Stimulated activated CD4-positive, alpha-beta T cell treated with anti-CD3 and anti-CD28 coated beads, Interleukin-2, amount 100 ng/mL, for 4 hours (primary cell): ENCODE measurements at regions not wholly inside any gene's neighbourhood (a gene's known extent, or its start where the extent isn't known, plus 50 kb on each side); places are given as distances from the start of the nearest gene placed in this dataset.
"Not testable (repeated sequence)": the region's sequence is repeated elsewhere in the genome, so short reads cannot be mapped to it uniquely, and the experiment has no call there.

ENCODE experiments used
- DNase-seq: peaks from one replicate; pipeline ENCODE4 v3.0.0-alpha.2; 2020; ENCODE audit warnings: low read depth

GRCh38 chr6:144653885-144654505, 368.9 kb downstream of the UTRN start:
- no peak for DNase-seq

GRCh38 chr6:144654506-144654905, 369.4 kb downstream of the UTRN start:
- DNase-seq: no peak

GRCh38 chr6:144655376-144655775, 370.2 kb downstream of the UTRN start:
- no peak for DNase-seq

- no peak for DNase-seq
Observed at GRCh38 chr6:144657691-144658090, 372.6 kb downstream of the UTRN start.

GRCh38 chr6:144659202-144660182, 374.4 kb downstream of the UTRN start:
- DNase-seq: no peak

- no peak for DNase-seq
Observed at GRCh38 chr6:144660561-144661115, 375.5 kb downstream of the UTRN start.

- no peak for DNase-seq
Observed at GRCh38 chr6:144661116-144661806, 376.1 kb downstream of the UTRN start.

GRCh38 chr6:144662812-144663365, 377.8 kb downstream of the UTRN start:
- DNase-seq: no peak

- no peak for DNase-seq
Observed at GRCh38 chr6:144664281-144664680, 379.1 kb downstream of the UTRN start.

- no peak for DNase-seq
Observed at GRCh38 chr6:144664947-144665346, 379.8 kb downstream of the UTRN start.

GRCh38 chr6:144665932-144666450, 380.9 kb downstream of the UTRN start:
- DNase-seq: no peak

GRCh38 chr6:144666781-144667180, 381.6 kb downstream of the UTRN start:
- no peak for DNase-seq

GRCh38 chr6:144667532-144668503, 382.7 kb downstream of the UTRN start:
- no peak for DNase-seq

- DNase-seq: not testable (repeated sequence)
Observed at GRCh38 chr6:144670259-144670658, 385.1 kb downstream of the UTRN start.

GRCh38 chr6:144673807-144674206, 388.7 kb downstream of the UTRN start:
- no peak for DNase-seq

GRCh38 chr6:144675231-144675861, 390.2 kb downstream of the UTRN start:
- no peak for DNase-seq

- DNase-seq: not testable (repeated sequence)
Observed at GRCh38 chr6:144676310-144676709, 391.2 kb downstream of the UTRN start.

GRCh38 chr6:144677263-144677662, 392.1 kb downstream of the UTRN start:
- not testable (repeated sequence) for DNase-seq

GRCh38 chr6:144678844-144679243, 393.7 kb downstream of the UTRN start:
- DNase-seq: no peak

- DNase-seq: no peak
Observed at GRCh38 chr6:144681334-144681733, 396.2 kb downstream of the UTRN start.
